HG03097 (cell line): ENCODE measurements at regions not wholly inside any gene's neighbourhood (a gene's known extent, or its start where the extent isn't known, plus 50 kb on each side); places are given as distances from the start of the nearest gene placed in this dataset.

ENCODE experiments used
- ATAC-seq: cut with Tn5 transposase; IDR thresholded peaks from one replicate; pipeline ENCODE4 v1.9.1; 2021; ENCODE audit not compliant: unreplicated experiment, low FRiP score

DNA sequence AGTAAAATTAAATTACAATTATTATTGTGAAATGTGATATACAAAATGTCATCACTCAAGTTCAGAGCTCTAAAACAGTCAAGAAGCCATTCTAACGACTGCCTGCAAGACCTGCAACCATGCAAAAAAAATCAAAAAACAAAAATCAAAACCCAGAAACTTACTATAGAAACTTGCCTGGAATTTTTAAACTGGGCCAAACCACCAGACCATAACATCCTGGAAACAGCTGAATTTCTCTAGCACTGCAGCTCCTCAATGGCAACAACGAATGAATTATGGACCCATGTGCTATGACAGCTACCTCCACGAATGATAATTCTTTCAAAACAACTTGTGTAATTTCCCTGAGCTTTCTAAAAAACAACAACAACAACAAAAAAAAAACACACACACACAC, 130.0 kb upstream of the KCNMB2 start:
- ATAC-seq: no peak

- no peak for ATAC-seq
Measured at GRCh38 chr3:178415384-178415783, 120.9 kb upstream of the KCNMB2 start.

DNA sequence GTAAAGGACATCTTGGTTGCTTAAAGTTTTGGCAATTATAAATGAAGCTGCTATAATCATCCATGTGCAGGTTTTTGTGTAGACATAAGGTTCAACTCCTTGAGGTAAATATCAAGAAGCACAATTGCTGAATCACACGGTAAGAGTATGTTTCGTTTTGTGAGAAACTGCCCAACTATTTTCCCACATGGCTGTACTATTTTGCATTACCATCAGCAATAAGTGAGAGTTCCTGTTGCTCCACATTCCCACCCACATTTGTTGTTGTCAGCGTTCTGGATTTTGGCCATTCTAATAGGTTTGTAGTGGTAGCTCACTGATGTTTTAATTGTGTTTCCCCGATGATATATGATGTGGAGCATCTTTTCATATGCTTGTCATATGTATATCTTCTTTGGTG, 118.5 kb upstream of the KCNMB2 start:
- no peak for ATAC-seq

GRCh38 chr3:178419071-178419470, 117.2 kb upstream of the KCNMB2 start:
- no peak for ATAC-seq

DNA sequence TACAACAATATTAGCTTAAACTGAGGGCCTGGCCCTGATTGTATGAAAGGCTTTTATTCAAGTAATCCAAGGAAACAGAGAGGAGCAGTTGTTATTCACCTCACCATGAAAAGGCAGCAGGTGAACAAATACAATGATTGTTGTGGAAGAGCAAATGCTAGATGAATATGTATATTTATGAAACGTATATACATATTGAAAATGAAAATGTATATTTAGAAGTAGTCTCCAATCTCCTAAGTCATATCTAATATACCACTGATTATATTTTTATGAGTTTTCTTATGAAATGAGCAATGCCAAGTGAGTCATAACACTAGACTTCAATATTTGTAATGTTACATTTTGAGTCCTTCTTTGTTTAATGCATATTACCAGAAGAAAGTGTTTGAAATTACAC, 116.2 kb upstream of the KCNMB2 start:
- no peak for ATAC-seq

GRCh38 chr3:178421069-178421468, 115.2 kb upstream of the KCNMB2 start:
- no peak for ATAC-seq

DNA sequence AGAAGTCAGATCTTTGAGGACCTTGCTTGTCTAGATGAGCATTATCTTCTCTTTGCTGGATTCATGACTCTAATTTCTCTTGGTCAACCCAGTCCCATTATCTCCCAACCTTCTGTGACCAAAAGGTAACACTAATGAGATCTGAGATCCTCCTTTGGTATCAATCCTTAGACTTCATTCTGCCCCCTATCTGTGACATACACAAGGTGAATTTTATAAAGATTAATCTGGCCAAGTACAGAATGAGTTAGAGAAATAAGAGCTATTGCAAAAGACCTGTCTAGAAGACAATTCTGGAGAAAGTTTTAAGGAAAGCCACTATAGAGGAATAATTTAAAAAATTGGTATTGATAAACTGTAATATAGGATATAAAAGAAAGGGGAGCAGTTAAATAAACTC, 113.8 kb upstream of the KCNMB2 start:
- no peak for ATAC-seq

- ATAC-seq: no peak
Measured at GRCh38 chr3:178428037-178428436, 108.2 kb upstream of the KCNMB2 start.

DNA sequence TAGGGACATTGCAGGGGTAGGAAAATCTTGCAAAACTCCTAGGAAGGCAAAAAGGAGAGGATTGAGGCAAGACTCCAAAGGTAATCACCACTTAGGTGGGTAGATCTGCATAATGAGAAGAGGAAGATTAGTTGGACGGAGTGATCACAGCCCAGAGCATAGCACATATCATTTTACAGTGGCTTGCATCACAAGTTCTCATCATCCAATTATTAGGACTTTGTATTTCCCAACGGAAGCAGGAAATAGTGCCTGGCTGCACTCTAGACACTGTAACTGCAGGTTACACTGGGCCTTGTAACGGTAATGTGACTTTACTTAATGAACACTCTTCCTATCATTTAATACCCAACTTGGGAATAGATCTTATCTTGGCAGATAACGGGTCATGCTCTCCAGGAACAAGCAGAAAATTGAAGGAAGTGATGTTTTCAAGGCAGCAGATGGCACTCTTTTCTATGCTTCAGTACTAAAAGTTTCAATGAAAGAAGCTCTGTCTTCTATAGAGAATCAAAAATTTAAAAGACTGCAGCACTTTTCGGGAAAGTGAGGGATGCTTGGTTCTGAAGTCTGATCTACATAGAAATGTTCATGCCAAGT, 101.9 kb upstream of the KCNMB2 start:
- ATAC-seq: no peak

DNA sequence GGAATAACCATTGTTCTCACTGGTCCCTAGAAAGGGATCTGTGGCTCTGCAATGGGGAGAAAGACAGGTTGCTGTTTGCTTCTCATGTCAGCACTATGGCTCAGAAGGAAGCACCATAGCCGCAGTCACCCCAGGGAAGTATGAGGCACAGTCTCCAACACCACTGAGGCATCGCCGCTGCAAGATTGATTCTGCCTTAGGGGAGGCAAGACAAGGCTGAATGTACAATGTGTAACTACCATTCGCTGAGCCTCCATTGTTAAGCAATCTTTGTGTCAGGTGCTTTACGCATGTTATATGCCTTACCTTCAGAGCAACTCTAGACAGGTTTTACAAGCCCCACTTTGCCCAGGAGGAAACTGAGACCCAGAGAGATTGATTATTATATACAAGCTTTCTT, 100.7 kb upstream of the KCNMB2 start:
- no peak for ATAC-seq

- no peak for ATAC-seq
Measured at GRCh38 chr3:178436773-178437172, 99.5 kb upstream of the KCNMB2 start.

- ATAC-seq: no peak
Measured at GRCh38 chr3:178437236-178437635, 99.0 kb upstream of the KCNMB2 start.

GRCh38 chr3:178439504-178439903, 96.7 kb upstream of the KCNMB2 start:
- no peak for ATAC-seq

GRCh38 chr3:178440043-178440442, 96.2 kb upstream of the KCNMB2 start:
- no peak for ATAC-seq

GRCh38 chr3:178443634-178444033, 92.6 kb upstream of the KCNMB2 start:
- ATAC-seq: no peak

- no peak for ATAC-seq
Measured at GRCh38 chr3:178445139-178445538, 91.1 kb upstream of the KCNMB2 start.

DNA sequence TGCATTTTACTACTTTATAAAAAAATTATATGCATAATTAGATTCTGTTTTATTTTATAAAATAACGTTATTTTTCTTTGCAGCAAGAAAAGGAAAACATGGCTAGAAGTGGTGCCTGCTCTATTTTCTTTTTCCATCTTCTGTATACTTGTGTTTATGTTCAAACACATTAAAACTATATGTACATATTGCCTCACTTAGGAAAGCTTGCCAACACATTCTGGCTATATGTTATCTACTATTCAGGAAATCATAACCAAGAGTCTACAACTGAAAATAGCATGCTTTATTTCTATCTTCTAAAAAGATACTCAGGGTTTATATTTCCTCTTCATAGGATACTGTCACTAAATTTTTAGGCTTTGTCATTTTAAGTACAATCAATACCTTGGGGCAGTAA, 90.2 kb upstream of the KCNMB2 start:
- no peak for ATAC-seq

DNA sequence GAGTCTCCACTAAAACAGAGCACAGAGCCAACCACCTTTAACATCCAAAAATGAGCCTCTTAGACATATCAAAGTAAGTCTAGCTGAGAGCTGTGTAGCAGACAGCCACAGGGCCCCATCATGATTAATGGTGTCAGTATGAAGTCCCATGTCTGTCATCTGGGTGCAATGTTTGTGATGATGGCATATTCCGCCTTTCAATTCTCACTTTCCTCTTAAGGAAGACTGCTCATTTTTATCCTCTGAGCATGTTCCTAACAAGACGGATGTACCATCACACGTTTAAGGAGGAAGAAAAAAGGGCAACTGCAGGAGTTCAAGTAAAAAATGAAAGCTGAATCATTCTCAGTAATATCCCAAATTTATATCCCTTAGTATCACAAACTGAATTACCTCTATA, 85.8 kb upstream of the KCNMB2 start:
- ATAC-seq: no peak

- ATAC-seq: no peak
Measured at GRCh38 chr3:178451799-178452198, 84.4 kb upstream of the KCNMB2 start.

DNA sequence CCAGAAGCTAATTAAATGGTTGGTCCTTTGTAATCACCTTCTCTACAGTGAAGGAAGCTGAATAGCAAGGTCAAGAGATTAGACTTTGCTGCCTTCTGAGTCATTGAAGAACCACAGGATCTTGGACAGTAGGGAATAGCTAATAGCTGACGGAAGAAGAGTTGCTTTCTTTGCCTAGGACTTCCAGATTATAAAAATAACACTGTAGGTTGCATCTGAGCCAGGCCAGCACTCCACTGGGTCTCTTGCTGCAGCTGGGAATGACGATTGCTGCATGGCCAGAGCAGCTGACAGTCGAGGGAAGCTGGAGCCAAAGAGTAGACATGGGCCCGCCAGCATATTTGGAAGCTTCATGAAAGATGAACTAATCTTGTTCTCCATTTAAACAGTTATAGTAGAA, 81.5 kb upstream of the KCNMB2 start:
- no peak for ATAC-seq

DNA sequence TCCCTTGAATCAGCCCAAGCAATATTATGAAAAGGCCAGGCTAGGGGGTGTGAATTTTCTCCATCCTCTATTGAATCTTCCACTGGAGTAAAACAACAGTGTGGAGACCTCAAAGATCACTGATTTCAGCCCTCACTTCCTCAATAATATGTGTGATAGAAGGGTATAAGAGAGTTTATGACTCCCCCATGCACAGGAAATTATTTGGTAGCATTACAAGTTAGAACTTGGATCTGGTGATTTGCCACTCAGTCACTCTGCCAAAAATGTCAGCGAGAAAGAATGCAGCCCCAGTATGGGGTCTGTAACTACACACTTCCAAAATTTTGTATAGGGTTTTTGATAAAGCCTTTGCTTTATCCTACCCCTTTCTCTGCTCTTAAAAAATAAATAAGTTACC, 81.0 kb upstream of the KCNMB2 start:
- no peak for ATAC-seq

GRCh38 chr3:178455946-178456345, 80.3 kb upstream of the KCNMB2 start:
- ATAC-seq: no peak

GRCh38 chr3:178456621-178457285, 79.5 kb upstream of the KCNMB2 start:
- no peak for ATAC-seq
